SH-SY5Y (cell line): ENCODE measurements at regions not wholly inside any gene's neighbourhood (a gene's known extent, or its start where the extent isn't known, plus 50 kb on each side); places are given as distances from the start of the nearest gene placed in this dataset.

Source experiments
- GATA2 ChIP-seq: IDR thresholded peaks from 2 replicates; pipeline ENCODE4 v1.6.1; 2011; ENCODE audit warnings: mild to moderate bottlenecking, low read depth, low read length
- GATA3 ChIP-seq: IDR thresholded peaks from 2 replicates; pipeline ENCODE4 v1.6.1; 2011; ENCODE audit warnings: low read depth, mild to moderate bottlenecking, low read length, moderate library complexity

GRCh38 chr20:40203032-40203431 lies 486.0 kb downstream of the MAFB start:
- TF ChIP-seq GATA2 (no peak), GATA3 (no peak)
